NCI-H748 (cell line): ENCODE measurements at regions not wholly inside any gene's neighbourhood (a gene's known extent, or its start where the extent isn't known, plus 50 kb on each side); places are given as distances from the start of the nearest gene placed in this dataset.
A peak's percentile ranks its signal among the peaks of the same experiment; 100 is the strongest.
"Not testable (repeated sequence)": the region's sequence is repeated elsewhere in the genome, so short reads cannot be mapped to it uniquely, and the experiment has no call there.

Source experiments
- DNase-seq: peaks from one replicate; lab custom pipeline; 2025; ENCODE audit not compliant: unreplicated experiment; lab: John Stamatoyannopoulos, UW

GRCh38 chrX:23061116-23061515 is 61.4 kb downstream of the DDX53 start:
- no peak for DNase-seq

- no peak for DNase-seq
Observed at GRCh38 chrX:23062359-23062758, 62.6 kb downstream of the DDX53 start.

- DNase-seq, result no peak
Observed at GRCh38 chrX:23066588-23067281, 67.0 kb downstream of the DDX53 start.

GRCh38 chrX:23075461-23075860 is 75.7 kb downstream of the DDX53 start:
- DNase-seq, result not testable (repeated sequence)

- DNase-seq, result no peak
Observed at GRCh38 chrX:23079347-23079746, 79.6 kb downstream of the DDX53 start.

GRCh38 chrX:23100826-23101225 is 101.1 kb downstream of the DDX53 start:
- no peak for DNase-seq

GRCh38 chrX:23103546-23103945 is 103.8 kb downstream of the DDX53 start:
- DNase-seq, result peak; percentile 0

- peak; percentile 64 for DNase-seq
Observed at GRCh38 chrX:23114241-23114640, 114.5 kb downstream of the DDX53 start.

GRCh38 chrX:23115651-23116050 is 115.9 kb downstream of the DDX53 start:
- no peak for DNase-seq

GRCh38 chrX:23118163-23118562 is 118.4 kb downstream of the DDX53 start:
- DNase-seq, result no peak

- DNase-seq, result peak; percentile 84
Observed at GRCh38 chrX:23118890-23119527, 119.2 kb downstream of the DDX53 start.

GRCh38 chrX:23127586-23127985 is 127.8 kb downstream of the DDX53 start:
- DNase-seq, result peak; percentile 87

GRCh38 chrX:23133551-23133950 is 133.8 kb downstream of the DDX53 start:
- no peak for DNase-seq

GRCh38 chrX:23134136-23134535 is 134.4 kb downstream of the DDX53 start:
- DNase-seq, result no peak

GRCh38 chrX:23136816-23137215 is 137.1 kb downstream of the DDX53 start:
- peak; percentile 4 for DNase-seq

- DNase-seq, result no peak
Observed at GRCh38 chrX:23168291-23168690, 166.4 kb upstream of the PTCHD1 start.

GRCh38 chrX:23185951-23186350 is 148.7 kb upstream of the PTCHD1 start:
- DNase-seq, result no peak

- no peak for DNase-seq
Observed at GRCh38 chrX:23187819-23188218, 146.8 kb upstream of the PTCHD1 start.

GRCh38 chrX:23194885-23195554 is 139.6 kb upstream of the PTCHD1 start:
- DNase-seq, result no peak

- no peak for DNase-seq
Observed at GRCh38 chrX:23195761-23196160, 138.9 kb upstream of the PTCHD1 start.

GRCh38 chrX:23201706-23202105 is 132.9 kb upstream of the PTCHD1 start:
- DNase-seq, result no peak

GRCh38 chrX:23202326-23202725 is 132.3 kb upstream of the PTCHD1 start:
- no peak for DNase-seq
